Daoy (cell line): ENCODE measurements at regions not wholly inside any gene's neighbourhood (a gene's known extent, or its start where the extent isn't known, plus 50 kb on each side); places are given as distances from the start of the nearest gene placed in this dataset.
"Not testable (repeated sequence)": the region's sequence is repeated elsewhere in the genome, so short reads cannot be mapped to it uniquely, and the experiment has no call there.

Experiments
- DNase-seq: peaks from one replicate; pipeline ENCODE4 v3.0.0-alpha.2; 2015; ENCODE audit warnings: low read depth

DNA sequence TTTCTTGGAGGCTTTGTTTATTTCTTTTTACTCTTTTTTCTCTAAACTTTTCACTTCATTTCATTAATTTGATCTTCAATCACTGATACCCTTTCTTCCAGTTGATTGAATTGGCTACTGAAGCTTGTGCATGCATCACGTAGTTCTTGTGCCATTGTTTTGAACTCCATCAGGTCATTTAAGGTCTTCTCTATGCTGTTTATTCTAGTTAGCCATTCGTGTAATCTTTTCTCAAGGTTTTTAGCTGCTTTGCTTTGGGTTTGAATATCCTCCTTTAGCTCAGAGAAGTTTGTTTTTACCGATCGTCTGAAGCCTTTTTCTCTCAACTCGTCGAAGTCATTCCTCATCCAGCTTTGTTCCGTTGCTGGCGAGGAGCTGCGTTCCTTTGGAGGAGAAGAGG is 189.9 kb downstream of the TTC6 start:
- DNase-seq = not testable (repeated sequence)

DNA sequence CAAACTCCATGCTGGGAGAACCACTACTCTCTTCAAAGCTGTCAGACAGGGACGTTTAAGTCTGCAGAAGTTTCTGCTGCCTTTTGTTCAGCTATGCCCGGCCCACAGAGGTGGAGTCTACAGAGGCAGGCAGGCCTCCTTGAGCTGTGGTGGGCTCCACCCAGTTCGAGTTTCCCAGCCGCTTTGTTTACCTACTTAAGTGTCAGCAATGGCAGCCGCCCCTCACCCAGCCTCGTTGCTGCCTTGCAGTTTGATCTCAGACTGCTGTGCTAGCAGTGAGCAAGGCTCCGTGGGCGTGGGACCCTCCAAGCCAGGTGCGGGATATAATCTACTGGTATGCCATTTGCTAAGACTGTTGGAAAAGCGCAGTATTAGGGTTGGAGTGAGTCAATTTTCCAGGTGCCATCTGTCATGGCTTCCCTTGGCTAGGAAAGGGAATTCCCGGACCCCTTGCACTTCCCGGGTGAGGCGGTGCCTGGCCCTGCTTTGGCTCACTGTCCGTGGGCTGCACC is 190.7 kb downstream of the TTC6 start:
- DNase-seq = peak; percentile 31

DNA sequence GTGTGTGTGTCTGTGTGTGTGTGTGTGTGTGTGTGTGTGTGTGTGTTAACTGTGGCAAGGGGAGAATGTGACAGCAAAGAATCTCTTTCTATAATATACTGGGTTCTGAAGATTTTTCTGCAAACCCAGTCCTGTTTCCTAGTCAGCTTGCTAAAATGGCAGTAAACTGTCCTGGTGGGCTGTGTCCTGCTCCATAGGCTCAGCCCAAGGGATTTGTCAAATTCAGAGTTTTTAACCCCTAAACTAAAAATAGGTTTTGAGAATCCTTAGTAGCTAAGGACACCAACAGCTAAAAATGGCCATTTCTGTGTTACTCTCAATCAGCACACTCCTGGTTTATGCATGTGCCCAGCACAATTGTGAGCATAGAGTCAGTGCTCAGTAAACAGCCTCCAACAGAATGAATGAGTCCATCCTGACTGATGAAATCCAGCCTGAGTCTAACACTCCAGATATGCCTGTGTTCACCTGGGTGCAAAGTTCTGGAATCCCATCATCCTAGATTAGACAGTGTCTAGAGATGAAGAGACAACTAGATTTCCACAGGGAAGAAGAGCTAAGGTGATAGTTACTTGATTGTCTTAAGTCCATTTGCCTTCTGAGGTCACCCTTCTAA is 192.6 kb downstream of the TTC6 start:
- DNase-seq = no peak

DNA sequence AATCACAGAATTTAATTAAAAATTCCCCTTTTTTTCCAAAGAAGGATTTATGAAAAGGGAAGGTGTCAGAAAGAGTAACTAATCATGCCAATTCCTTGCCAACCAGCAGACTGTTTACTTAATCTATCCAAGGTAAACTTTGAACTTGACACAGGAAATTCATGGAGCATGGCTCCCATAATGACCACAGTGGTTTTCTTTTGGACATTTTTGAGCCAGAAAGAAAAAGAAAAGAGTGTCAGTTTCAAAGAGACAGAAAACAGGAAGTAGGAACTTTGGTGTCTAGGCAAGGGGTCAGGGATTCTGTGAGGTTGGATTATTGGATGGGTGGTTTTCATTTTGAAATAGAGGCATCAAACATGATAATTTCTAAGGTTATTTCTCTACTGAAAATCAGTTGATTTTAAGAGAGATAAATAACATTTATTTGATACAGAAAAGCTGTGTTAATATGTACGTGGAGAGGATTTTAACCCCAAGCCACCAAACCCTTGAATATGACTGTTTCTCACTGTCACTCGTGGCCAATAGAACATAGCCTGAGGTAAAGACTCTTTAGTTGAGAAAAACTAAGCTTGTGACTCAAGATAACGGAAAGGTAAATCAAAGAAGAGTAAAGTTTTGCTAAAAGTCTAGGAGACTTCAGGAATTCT is 196.1 kb downstream of the TTC6 start:
- no peak for DNase-seq

DNA sequence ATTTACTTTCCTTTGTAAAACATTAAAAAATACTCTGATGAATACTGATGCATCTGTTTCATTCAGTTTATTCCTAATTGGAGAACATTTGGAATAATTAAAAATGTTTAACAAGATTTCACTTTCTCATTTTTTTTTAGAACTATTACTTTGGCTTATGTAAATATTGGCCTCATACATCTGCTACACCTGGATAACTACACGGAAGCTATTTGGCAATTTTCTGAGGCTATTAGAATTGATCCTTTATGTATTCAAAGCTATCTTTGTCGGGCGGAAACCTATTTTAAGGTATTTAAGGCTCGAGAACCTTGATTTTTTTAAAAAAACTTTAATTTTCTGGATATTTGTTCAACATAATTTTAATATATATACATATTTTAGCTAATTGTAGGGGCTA is 196.7 kb downstream of the TTC6 start:
- no peak for DNase-seq

DNA sequence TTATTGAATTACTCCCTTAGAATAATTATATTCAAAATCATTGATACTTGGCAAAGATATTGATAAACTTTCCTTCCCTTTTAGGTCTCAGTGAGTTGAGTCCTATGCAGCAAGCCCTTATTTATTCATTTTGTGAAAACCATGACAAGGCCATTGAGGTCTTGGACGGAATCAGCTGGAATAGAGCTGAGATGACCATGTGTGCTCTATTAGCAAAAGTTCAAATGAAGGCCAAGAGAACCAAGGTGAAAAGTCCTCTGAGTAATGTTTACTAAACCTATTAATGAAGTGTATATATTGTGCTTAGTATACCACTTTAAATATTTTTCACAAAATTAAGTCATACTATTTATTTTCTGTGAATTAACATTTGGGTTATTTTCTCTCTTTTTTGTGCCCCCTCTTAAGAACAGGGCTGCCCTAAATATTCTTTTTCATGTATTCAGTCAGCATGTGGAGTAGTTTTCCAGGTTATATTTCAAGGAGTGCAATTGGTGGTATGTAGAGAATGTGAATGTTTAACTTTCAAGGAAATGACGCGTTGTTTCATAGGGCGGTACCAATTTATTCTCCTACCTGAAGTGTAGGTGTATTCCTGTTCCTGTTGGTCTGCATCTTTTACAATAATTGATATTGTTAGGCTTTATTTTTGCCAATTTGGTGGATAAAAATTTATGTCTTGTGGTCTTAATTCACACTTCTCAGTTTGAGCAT is 201.4 kb downstream of the TTC6 start:
- DNase-seq = no peak

DNA sequence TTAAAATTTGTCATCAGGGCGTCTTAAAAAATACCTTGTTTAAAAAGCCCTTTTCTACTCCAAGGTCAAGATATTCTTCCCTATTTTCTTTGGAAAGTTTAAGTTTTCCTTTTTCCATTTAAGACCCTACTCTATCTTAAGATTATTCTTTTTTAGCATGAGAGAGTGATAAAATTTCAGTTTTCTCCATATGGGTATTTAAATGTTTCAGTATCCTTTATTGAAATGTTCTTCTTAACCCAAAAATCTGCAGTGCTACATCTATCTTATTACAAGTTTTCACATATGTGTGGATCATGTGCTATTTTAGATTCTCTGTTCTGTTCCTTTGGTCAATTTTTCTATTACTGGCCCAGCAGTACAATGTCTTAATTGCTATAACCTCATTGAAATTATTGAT is 202.2 kb downstream of the TTC6 start:
- no peak for DNase-seq

DNA sequence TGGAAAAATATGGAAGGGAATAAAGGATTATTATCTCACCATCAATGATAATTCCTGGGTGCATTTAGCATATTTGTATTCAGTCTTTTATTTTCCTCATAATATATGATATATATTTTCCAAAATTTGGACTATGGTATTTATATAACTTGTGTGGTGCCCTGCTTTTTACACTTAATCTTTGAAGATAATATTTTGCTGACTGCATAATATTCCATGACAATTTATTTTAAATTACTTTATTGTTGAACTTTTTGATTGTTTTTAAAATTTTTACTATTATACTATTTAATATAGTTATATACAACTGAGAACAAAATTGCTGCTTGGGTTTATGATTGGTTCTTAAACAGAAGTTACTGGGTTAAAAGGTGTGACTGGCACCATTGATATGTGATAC is 212.3 kb downstream of the TTC6 start:
- DNase-seq = no peak

DNA sequence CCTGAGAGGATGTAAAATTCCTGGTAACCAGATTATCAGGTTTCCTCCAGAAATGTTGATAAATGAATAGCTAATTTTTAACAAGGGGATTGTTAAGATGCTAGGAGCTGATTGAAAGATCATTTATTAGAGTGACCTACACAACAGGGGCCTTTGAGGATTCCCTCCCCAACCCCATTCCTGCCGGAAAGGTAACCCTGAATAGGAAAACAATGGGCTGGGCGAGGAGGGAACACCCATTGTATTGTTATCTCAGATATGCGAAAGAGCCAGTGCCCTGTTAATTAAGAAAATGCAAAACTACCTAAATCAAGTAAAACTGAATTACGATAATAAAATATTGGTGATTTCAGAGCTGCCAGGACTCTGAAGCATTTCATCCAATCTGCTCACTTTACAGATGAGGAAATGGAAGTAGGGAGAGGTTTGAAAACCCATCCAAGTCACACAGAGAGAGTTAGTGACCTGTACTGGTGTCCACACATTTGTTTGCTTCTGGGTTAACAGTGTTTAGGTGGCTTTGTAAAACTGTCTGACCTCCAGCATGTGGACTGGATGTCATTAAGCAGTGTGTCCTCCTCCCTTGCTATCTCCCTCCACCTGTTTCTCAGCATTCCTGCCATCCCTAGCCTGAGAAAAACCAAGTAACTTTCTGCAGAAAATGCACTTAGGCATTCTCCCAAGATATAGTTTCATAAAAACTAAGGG is 214.8 kb downstream of the TTC6 start:
- no peak for DNase-seq

DNA sequence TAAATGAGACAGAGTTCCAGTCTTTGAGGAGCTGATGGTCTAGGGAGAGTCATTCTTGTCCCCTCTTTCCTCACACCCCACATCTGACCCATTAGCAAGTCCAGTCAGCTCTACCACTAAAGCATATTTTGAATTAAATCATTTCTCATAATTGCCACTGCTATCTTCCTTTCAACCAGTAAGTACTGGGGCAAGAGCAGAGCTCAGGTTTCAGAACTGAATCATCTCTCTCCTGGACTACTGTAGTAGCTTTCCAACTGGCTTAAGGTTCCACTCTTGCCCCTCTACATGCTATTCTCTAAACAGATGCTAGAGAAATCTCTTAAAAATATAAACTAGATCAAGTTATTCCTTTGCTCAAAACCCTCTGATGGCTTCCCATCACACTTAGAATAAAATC is 218.3 kb downstream of the TTC6 start:
- DNase-seq = peak; percentile 42

DNA sequence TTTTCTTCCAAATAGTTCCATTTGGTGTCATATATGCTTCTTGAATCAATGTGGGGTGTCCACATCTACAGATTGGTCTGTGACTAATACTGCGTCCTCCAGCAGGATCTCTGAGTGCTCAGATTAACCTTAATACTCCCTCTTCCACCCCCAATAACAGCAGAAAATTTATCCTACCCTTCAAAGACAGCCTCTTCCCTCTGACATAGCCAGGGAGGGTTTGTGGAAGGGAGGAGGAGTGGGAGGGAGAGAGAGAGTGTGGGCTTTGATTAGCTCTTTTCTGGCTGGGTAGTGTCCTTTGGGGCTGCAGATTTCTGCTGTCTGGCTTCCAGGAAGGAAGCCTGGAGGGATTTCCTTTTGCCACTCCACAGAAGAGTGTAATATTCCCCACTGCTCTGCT is 220.7 kb downstream of the TTC6 start:
- no peak for DNase-seq

DNA sequence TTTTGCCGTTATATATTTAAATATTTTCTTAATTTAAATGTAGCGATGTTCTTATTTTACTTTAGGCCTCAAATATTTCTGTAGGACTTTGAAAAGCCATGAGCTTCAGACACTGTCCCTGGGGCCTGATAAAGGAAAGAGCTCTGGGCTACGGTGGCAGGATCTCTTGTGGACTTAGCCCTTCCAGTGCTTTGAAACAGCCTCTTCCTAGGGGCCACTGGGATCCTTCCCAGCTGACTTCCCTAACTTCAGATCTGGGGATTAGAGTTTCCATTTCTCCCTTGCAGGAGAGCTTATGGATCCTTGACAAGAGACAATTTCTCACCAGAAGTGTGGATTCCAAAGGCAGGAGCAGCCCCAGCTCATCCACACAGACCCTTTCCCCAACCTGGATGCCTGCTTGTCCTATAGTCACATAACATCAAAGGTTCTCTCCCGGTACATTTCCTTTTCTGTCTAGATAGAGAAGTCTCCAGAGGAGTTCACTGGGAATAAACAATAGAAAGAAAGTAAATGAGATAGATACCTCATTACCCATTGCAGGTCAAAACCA is 221.4 kb downstream of the TTC6 start:
- DNase-seq = no peak

DNA sequence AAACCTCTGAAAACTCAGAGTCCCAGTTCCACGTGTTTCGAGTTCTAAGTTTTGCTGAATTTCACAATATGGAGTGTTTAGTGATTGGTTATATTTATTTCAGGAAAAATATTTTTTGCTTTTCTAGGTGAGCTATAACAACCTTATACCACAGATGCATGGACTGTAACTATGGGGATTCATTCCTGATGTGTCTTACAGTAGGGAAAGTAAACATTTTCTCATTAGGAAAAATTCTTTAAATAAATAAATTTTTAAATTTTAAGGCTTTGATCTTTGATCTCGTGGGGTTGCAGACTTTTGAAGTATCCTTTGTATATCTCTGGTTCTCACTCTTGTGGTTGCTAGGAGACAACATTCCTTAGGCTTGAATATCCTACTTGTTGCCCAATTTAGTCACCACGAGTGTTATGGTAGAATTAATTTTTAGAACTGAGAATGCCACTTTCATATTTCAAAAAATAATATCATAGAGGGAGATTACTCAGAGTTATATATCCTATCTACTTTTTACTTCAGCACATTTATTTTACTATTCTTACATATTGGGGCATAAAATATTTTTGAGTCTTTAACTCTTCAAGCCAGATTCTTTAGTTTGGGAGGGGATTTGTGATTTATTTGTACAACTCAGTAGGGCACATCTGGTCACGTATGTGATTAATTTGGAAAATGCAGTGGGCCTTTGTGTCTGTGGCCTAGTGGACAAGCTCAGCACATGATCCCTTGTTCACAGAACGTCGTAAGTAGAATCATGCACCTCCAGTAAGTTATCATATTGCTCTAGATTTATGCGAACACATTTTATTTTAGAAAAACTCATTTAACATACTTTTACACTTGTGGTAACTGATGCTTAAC is 224.0 kb downstream of the TTC6 start:
- DNase-seq = peak; percentile 68

DNA sequence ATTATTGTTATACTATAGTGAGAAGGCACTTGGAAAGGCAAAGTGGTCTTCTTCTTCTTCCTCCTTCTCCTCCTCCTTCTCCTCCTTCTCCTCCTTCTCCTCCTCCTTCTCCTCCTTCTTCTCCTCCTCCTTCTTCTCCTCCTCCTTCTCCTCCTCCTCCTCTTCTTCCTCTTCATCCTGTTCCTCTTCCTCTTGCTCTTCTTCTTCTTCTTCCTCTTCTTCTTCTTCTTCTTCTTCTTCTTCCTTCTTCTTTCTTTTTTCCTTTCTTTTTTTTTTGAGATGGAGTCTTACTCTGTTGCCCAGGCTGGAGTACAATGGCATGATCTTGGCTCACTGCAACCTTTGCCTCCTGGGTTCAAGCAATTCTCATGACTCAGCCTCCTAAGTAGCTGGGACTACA is 225.4 kb downstream of the TTC6 start:
- DNase-seq = not testable (repeated sequence)

DNA sequence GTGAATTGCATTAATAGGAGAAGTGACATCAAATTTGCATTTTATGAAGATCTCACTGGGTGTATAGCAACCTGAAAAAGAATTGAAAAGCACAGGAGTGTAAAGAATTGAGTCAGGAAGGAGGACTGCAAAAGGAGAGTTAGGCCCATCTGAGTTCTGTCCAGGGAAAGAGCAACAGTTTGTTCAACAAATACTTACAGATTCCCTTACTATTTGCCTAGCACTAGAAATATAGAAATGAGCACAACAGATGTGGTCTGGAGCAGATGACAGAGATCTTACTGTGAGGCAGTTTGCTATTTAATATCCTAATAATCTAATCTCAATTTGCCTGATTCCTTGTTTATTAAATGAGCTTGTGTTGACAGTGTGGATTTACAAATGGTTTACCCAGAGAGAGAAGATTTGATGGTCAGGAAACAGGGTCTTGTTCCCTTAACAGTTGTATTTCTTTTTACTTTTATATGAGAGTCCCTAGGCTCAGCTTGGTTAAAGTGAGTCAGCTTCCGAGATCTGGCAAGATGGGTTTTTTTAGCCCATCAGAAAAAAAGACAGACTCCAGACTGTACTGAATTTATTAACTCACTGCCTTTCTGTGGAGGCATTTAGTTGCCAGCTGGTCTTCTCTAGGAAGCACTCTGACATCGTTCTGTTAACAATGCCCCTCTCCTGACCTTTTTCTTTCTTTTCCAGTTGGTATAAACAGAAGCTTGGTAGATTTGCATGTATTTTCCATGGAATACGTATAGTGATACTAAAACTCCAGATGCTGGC is 229.7 kb downstream of the TTC6 start:
- peak; percentile 37 for DNase-seq

DNA sequence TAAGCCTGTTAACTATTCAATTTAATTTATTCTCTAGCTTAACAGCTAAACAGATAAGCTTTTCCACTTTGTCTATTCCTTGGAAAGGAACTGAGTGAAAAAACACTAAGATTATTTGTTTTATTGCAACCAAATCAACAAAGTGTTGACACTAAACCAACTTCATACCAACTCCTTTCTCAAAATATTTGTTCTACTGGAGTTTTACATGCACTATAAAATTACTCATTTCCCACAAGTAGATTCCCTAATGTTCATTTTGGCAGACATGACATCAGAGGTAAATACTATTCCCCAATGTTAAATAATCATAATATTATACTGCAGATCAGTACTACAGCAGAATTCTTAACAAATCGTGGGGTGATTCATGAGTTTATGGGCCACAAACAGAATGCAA is 231.4 kb downstream of the TTC6 start:
- DNase-seq = no peak

DNA sequence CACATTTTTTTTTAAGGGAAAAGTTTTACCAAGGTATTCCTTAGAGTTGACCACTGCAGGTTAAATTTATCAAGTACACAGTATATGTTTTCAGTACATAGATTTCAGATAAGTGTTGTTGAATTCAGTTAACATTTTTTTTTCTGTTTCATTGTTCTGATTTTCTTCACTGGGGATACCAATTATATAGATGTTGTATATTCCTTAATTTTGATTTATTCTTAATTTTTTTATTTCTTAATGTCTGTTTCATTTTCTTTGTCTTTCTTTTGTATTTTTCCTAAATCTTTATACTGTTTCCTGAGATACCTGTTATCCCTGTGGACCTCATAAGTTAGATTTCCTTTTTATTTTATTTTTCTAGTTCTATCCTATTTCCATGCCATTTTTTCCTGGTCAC is 234.8 kb downstream of the TTC6 start:
- no peak for DNase-seq

DNA sequence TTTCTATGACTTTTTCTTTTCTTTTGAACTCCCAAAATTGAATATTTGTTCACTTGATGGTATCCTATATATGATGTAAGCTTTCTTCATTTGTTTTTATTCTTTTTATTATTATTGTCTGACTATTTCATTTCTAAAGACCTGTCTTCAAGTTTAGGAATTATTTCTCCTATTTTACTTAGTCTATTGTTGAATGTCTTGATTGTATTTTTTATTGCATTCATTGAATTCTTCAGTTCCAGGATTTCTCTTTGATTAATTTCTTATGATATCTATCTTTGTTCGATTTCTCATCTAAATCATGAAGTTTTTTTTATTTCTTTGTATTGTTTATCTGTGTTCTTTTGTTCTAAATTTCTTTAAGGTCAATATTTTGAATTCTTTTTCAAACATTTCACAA is 238.8 kb downstream of the TTC6 start:
- DNase-seq = no peak

DNA sequence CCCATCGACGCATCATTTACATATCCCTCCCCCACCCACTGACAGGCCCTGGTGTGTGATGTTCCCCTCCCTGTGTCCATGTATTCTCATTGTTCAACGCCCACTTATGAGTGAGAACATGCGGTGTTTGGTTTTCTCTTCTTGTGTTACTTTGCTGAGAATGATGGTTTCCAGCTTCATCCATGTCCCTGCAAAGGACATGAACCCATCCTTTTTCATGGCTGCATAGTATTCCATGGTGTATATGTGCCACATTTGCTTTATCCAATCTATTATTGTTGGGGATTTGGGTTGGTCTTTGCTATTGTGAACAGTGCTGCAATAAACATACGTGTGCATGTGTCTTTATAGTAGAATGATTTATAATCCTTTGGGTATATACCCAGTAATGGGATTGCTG is 243.3 kb downstream of the TTC6 start:
- DNase-seq = not testable (repeated sequence)

DNA sequence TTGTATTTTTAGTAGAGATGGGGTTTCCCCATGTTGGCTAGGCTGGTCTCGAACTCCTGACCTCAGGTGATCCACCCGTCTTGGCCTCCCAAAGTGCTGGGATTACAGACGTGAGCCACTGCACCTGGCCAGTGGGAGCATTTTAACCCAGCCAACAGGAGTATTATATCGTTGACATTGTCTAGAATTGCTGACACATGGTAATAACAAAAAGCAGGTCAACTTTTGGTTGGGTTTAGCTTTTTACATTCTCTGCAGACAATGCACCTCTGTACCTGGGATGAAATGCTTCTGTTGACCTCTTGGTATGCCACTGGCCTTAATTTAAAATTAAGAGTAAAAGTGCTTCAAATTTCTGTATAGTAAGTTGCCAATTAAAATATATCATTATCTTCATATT is 245.6 kb downstream of the TTC6 start:
- not testable (repeated sequence) for DNase-seq
